GM12878 (cell line): ENCODE measurements at regions not wholly inside any gene's neighbourhood (a gene's known extent, or its start where the extent isn't known, plus 50 kb on each side); places are given as distances from the start of the nearest gene placed in this dataset.

Source experiments
- ATAC-seq: fragments of 200-7000 bp; cut with Tn5 transposase; 3 replicates; pipeline ENCODE4 v1.9.1; 2020; ENCODE audit warnings: mild to moderate bottlenecking, moderate library complexity
- BruUV-seq: library from RNA; stranded (reverse); fragments of 400-500 nt; replicated peaks from 2 replicates; lab custom pipeline; 2021; lab: Mats Ljungman, UMichigan
- CTCF ChIA-PET: fragments of 300-600 bp; sonication (Branson Sonifier 250); formaldehyde crosslinking; extraction: SDS; loops from one replicate; lab custom pipeline; 2021; ENCODE audit warnings: inconsistent platforms; lab: Yijun Ruan, JAX
- POLR2A ChIA-PET: fragments of 350-600 bp; formaldehyde crosslinking; extraction: SDS; loops from one replicate; lab custom pipeline; 2021; ENCODE audit warnings: inconsistent platforms; lab: Charles Lee
- RAD21 ChIA-PET: fragments of 300-600 bp; sonication (Branson Sonifier 250); formaldehyde crosslinking; loops from one replicate; lab custom pipeline; 2023; ENCODE audit warnings: antibody characterized with exemption; ENCODE audit not compliant: unreplicated experiment; lab: Charles Lee
- SMC1A ChIA-PET: fragments of 300-600 bp; sonication (Branson Sonifier 250); formaldehyde crosslinking; loops from one replicate; lab custom pipeline; 2023; ENCODE audit not compliant: unreplicated experiment, uncharacterized antibody; lab: Charles Lee
- DNase-seq: peaks from one replicate; pipeline ENCODE4 v3.0.0-alpha.2; 2011; ENCODE audit warnings: low read depth, low spot score
- FAIRE-seq: peaks from 3 replicates; lab custom pipeline; 2011; peaks lifted over from hg19 to GRCh38; lab: Jason Lieb, UNC
- H2AFZ ChIP-seq: 2 replicates; pipeline ENCODE4 v1.6.0; 2011; ENCODE audit warnings: low read depth, low read length, control low read depth; ENCODE audit not compliant: control insufficient read depth
- H3K27ac ChIP-seq: 2 replicates; pipeline ENCODE4 v1.5.1; 2011; ENCODE audit warnings: control low read depth; ENCODE audit not compliant: control insufficient read depth, insufficient read depth
- H3K27me3 ChIP-seq, 2 experiments: replicated peaks in 1 of 2; 2 replicates each; pipeline versions ENCODE4 v1.6.0 to v1.6.1; 2011; ENCODE audit warnings: low read length in 1 of 2; ENCODE audit not compliant: control insufficient read depth in 2 of 2, insufficient read depth in 2 of 2
- H3K36me3 ChIP-seq, 2 experiments: 2 replicates each; pipeline ENCODE4 v1.5.1; 2011; ENCODE audit warnings: low read length in 1 of 2; ENCODE audit not compliant: control insufficient read depth in 2 of 2, insufficient read depth in 2 of 2
- H3K4me1 ChIP-seq: 2 replicates; pipeline ENCODE4 v1.6.1; 2011; ENCODE audit warnings: mild to moderate bottlenecking, low read length, moderate library complexity, mixed read lengths; ENCODE audit not compliant: control insufficient read depth, insufficient read depth
- H3K4me2 ChIP-seq: 2 replicates; pipeline ENCODE4 v1.6.0; 2011; ENCODE audit warnings: control low read depth; ENCODE audit not compliant: control insufficient read depth, insufficient read depth
- H3K4me3 ChIP-seq: fragments of 200-600 bp; sonication (generic); 2 replicates; pipeline ENCODE4 v1.5.1; 2016
- H3K79me2 ChIP-seq: 2 replicates; pipeline ENCODE4 v1.6.0; 2011; ENCODE audit warnings: low read length; ENCODE audit not compliant: control insufficient read depth, insufficient read depth
- H3K9ac ChIP-seq: 2 replicates; pipeline ENCODE4 v1.8.0; 2011; ENCODE audit warnings: low read length, control low read depth, mixed read lengths; ENCODE audit not compliant: control insufficient read depth, insufficient read depth
- H3K9me3 ChIP-seq: replicated peaks from 3 replicates; pipeline ENCODE4 v1.5.1; 2011; ENCODE audit warnings: mild to moderate bottlenecking, low read length; ENCODE audit not compliant: control insufficient read depth, insufficient read depth
- H4K20me1 ChIP-seq: 2 replicates; pipeline ENCODE4 v1.6.0; 2011; ENCODE audit not compliant: control insufficient read depth, insufficient read depth
- ATF3 ChIP-seq: IDR thresholded peaks from 2 replicates; pipeline ENCODE4 v1.6.1; 2011; ENCODE audit warnings: low read depth, mild to moderate bottlenecking, low read length, moderate library complexity, borderline replicate concordance; ENCODE audit errors: extremely low read depth
- BACH1 ChIP-seq: fragments of 450-650 bp; IDR thresholded peaks from 2 replicates; pipeline ENCODE4 v1.6.1; 2017; ENCODE audit warnings: mild to moderate bottlenecking, borderline replicate concordance
- BHLHE40 ChIP-seq, 2 experiments: fragments of 450-650 bp in 1 of 2; IDR thresholded peaks; 2 replicates each; pipeline ENCODE4 v1.6.1; 2011 to 2017; ENCODE audit warnings: low read depth in 2 of 2, borderline replicate concordance in 1 of 2, improper control_type of control experiment in 1 of 2, low read length in 1 of 2, mild to moderate bottlenecking in 1 of 2
- CREB1 ChIP-seq: IDR thresholded peaks from 2 replicates; pipeline ENCODE4 v1.6.1; 2012; ENCODE audit warnings: low read depth, mild to moderate bottlenecking, inconsistent platforms
- ELK1 ChIP-seq: IDR thresholded peaks from 2 replicates; pipeline ENCODE4 v1.6.1; 2012; ENCODE audit warnings: low read depth, low read length, improper control_type of control experiment
- FOXK2 ChIP-seq: fragments of 450-650 bp; IDR thresholded peaks from 2 replicates; pipeline ENCODE4 v1.6.1; 2017; ENCODE audit warnings: mild to moderate bottlenecking, moderate library complexity
- HCFC1 ChIP-seq: fragments of 150-350 bp; IDR thresholded peaks from 2 replicates; pipeline ENCODE4 v1.6.1; 2014; ENCODE audit warnings: low read length
- MAX ChIP-seq: IDR thresholded peaks from 2 replicates; pipeline ENCODE4 v1.6.1; 2012; ENCODE audit warnings: low read depth, low read length, improper control_type of control experiment
- MTA2 ChIP-seq: fragments of 450-650 bp; IDR thresholded peaks from 2 replicates; pipeline ENCODE4 v1.6.1; 2016; ENCODE audit warnings: low read depth, mild to moderate bottlenecking, moderate library complexity
- STAT3 ChIP-seq: IDR thresholded peaks from 2 replicates; pipeline ENCODE4 v1.6.1; 2011; ENCODE audit warnings: low read depth, low read length, improper control_type of control experiment
- ZNF24 ChIP-seq: fragments of 450-650 bp; IDR thresholded peaks from 2 replicates; pipeline ENCODE4 v1.6.1; 2017; ENCODE audit warnings: antibody characterized with exemption, mild to moderate bottlenecking
- ZNF274 ChIP-seq: IDR thresholded peaks from one replicate; pipeline ENCODE4 v1.8.0; 2011; ENCODE audit not compliant: insufficient read length, insufficient read depth
- ZNF687 ChIP-seq: fragments of 450-650 bp; IDR thresholded peaks from 2 replicates; pipeline ENCODE4 v1.6.1; 2017; ENCODE audit warnings: mild to moderate bottlenecking, moderate library complexity
- WGBS: methylation state at CpG from one replicate; pipeline ENCODE4 v1.1.6; 2016; ENCODE audit warnings: low lambda C conversion rate; ENCODE audit not compliant: insufficient replicate concordance, insufficient coverage; ENCODE audit errors: missing lambda C conversion rate; 5-methylcytosine and 5-hydroxymethylcytosine counted together
- in situ Hi-C: fragments of 300-500 bp; cut with MboI; formaldehyde crosslinking; loops from 9 replicates; pipeline ENCODE4 v1.14.3; 2018; ENCODE audit warnings: mixed read lengths
- intact Hi-C: fragments of 100-400 bp; cut with micrococcal nuclease; formaldehyde crosslinking; loops from one replicate; pipeline ENCODE4 v1.14.2; 2022; ENCODE audit not compliant: unreplicated experiment

- intact Hi-C loops, result no loop called here
Measured at GRCh38 chr10:4068629-4069028, 283.6 kb upstream of the KLF6 start.

More at GRCh38 chr10:4068629-4069028, 283.6 kb upstream of the KLF6 start:
- Histone ChIP-seq H3K9ac (no peak overlapping the region), H2AFZ (no peak overlapping the region), H3K9me3 (no peaks in the 10 kb centered on the region), H3K4me3 (no peak overlapping the region), H4K20me1 (no peaks in the 10 kb centered on the region), H3K79me2 (no peaks in the 10 kb centered on the region), H3K27ac (no peak overlapping the region), H3K4me1 (peaks cover 3% of the 10 kb centered on the region), H3K36me3 (no peaks in the 10 kb centered on the region), H3K4me2 (no peak overlapping the region), H3K27me3 (no peaks in the 10 kb centered on the region)
- DNase-seq (no peak), FAIRE-seq (no peak), ATAC-seq (no peak)
- in situ Hi-C loops, result no loop called here
- ChIA-PET POLR2A (no interaction called here), SMC1A (no interaction called here), CTCF (no interaction called here), RAD21 (no interaction called here)
- BruUV-seq, result no TSS peak
- WGBS, result 85% methylated on average over 3 of the region's 3 CpGs
- TF ChIP-seq MTA2, result no peak
- TF ChIP-seq HCFC1, result no peak
- TF ChIP-seq ZNF687, result no peak
- no peak for TF ChIP-seq BHLHE40 (IDR thresholded peaks at IDR 0.05; ENCODE audit: borderline replicate concordance in 1 of 2, low read depth in 2 of 2, low read length in 1 of 2)
- TF ChIP-seq CREB1, result no peak
- TF ChIP-seq STAT3, result no peak
- TF ChIP-seq FOXK2, result no peak
- TF ChIP-seq ATF3, result no peak
- TF ChIP-seq ZNF24, result no peak
- no peak for TF ChIP-seq ELK1
- TF ChIP-seq BACH1, result no peak
- no peak for TF ChIP-seq ZNF274
- no peak for TF ChIP-seq MAX
